ENCODE measurements at regions not wholly inside any gene's neighbourhood (a gene's known extent, or its start where the extent isn't known, plus 50 kb on each side); places are given as distances from the start of the nearest gene placed in this dataset.

GRCh38 chr22:22746963-22747933 lies 102.8 kb downstream of the GGTLC2 start:
- no peak for DNase-seq
- H3K9me3 ChIP-seq: no peaks in the 10 kb centered on the region
- peaks cover 26% of the 10 kb centered on the region for H3K27me3 ChIP-seq
- no peaks in the 10 kb centered on the region for H3K36me3 ChIP-seq
- H3K4me3 ChIP-seq (ENCODE audit: low read depth, low read length): no peak overlapping the region
- TF ChIP-seq CTCF (IDR thresholded peaks at IDR 0.05; ENCODE audit: low read depth, low read length): no peak
- no peaks in the 10 kb centered on the region for H3K4me1 ChIP-seq

- DNase-seq: peak; percentile 36
- TF ChIP-seq CTCF (IDR thresholded peaks at IDR 0.05; ENCODE audit: low read depth, low read length): peak; percentile 86
- Histone ChIP-seq H3K27me3 (peaks cover 16% of the 10 kb centered on the region), H3K36me3 (no peaks in the 10 kb centered on the region), H3K9me3 (no peaks in the 10 kb centered on the region), H3K4me3 (ENCODE audit: low read depth, low read length) (no peak overlapping the region), H3K4me1 (no peaks in the 10 kb centered on the region)
Observed at GRCh38 chr22:22748297-22748743, 103.9 kb downstream of the GGTLC2 start.

GRCh38 chr22:22748756-22749155 lies 104.3 kb downstream of the GGTLC2 start:
- TF ChIP-seq CTCF (IDR thresholded peaks at IDR 0.05; ENCODE audit: low read depth, low read length): no peak
- Histone ChIP-seq H3K4me1 (no peaks in the 10 kb centered on the region), H3K9me3 (no peaks in the 10 kb centered on the region), H3K4me3 (ENCODE audit: low read depth, low read length) (no peak overlapping the region), H3K27me3 (peaks cover 11% of the 10 kb centered on the region; the same call in 1 of the 2 replicates), H3K36me3 (no peaks in the 10 kb centered on the region)
- DNase-seq: no peak

GRCh38 chr22:22749167-22749758 lies 104.8 kb downstream of the GGTLC2 start:
- H3K27me3 ChIP-seq: peaks cover 6% of the 10 kb centered on the region; the same call in 1 of the 2 replicates
- no peak overlapping the region for H3K4me3 ChIP-seq (ENCODE audit: low read depth, low read length)
- no peaks in the 10 kb centered on the region for H3K4me1 ChIP-seq
- H3K9me3 ChIP-seq: no peaks in the 10 kb centered on the region
- no peaks in the 10 kb centered on the region for H3K36me3 ChIP-seq
- DNase-seq: no peak
- no peak for TF ChIP-seq CTCF (IDR thresholded peaks at IDR 0.05; ENCODE audit: low read depth, low read length)

- H3K4me3 ChIP-seq (ENCODE audit: low read depth, low read length): no peak overlapping the region
- no peaks in the 10 kb centered on the region for H3K27me3 ChIP-seq
- no peaks in the 10 kb centered on the region for H3K36me3 ChIP-seq
- DNase-seq: no peak
- H3K4me1 ChIP-seq: no peaks in the 10 kb centered on the region
- H3K9me3 ChIP-seq: no peaks in the 10 kb centered on the region
- no peak for TF ChIP-seq CTCF (IDR thresholded peaks at IDR 0.05; ENCODE audit: low read depth, low read length)
Observed at GRCh38 chr22:22750335-22751042, 106.1 kb downstream of the GGTLC2 start.
